ENCODE measurements at regions not wholly inside any gene's neighbourhood (a gene's known extent, or its start where the extent isn't known, plus 50 kb on each side); places are given as distances from the start of the nearest gene placed in this dataset.

GRCh38 chr16:35363510-35363909, 1904.1 kb downstream of the TP53TG3F start:
- TF ChIP-seq YY1 (IDR thresholded peaks at IDR 0.05; ENCODE audit: insufficient read depth, insufficient read length) (no peak), ZNF274 (IDR thresholded peaks at IDR 0.05; ENCODE audit: low read depth, low read length) (no peak), SUZ12 (IDR thresholded peaks at IDR 0.05; ENCODE audit: extremely low read depth, insufficient read depth, insufficient read length) (no peak)

Data from NT2/D1 (cell line).